ENCODE measurements at regions not wholly inside any gene's neighbourhood (a gene's known extent, or its start where the extent isn't known, plus 50 kb on each side); places are given as distances from the start of the nearest gene placed in this dataset.
"Not testable (repeated sequence)": the region's sequence is repeated elsewhere in the genome, so short reads cannot be mapped to it uniquely, and the experiment has no call there.

- TF ChIP-seq EZH2phosphoT487 (IDR thresholded peaks at IDR 0.05; ENCODE audit: borderline replicate concordance, low read length) (no peak), CTCF (conservative IDR thresholded peaks at IDR 0.05; ENCODE audit: low read depth, low read length) (no peak), EZH2 (IDR thresholded peaks at IDR 0.05; ENCODE audit: low read length, unreplicated experiment) (no peak)
- Histone ChIP-seq H3K4me3 (ENCODE audit: low read length) (no peak overlapping the region), H3K9ac (ENCODE audit: low read length) (no peak overlapping the region), H3K4me1 (ENCODE audit: insufficient read depth, low read length) (no peaks in the 10 kb centered on the region), H3K9me2 (replicated peaks; ENCODE audit: low read length) (no peaks in the 10 kb centered on the region), H3K4me2 (ENCODE audit: low read length) (no peak overlapping the region), H3K27ac (ENCODE audit: low read length) (no peak overlapping the region), H3K79me2 (ENCODE audit: low read length) (no peaks in the 10 kb centered on the region), H3K27me3 (ENCODE audit: low read length) (no peaks in the 10 kb centered on the region), H3K9me3 (ENCODE audit: low read length) (no peaks in the 10 kb centered on the region), H3F3A (ENCODE audit: low read length, unreplicated experiment) (no peaks in the 10 kb centered on the region), H4K20me1 (ENCODE audit: low read length) (no peaks in the 10 kb centered on the region), H3K36me3 (ENCODE audit: low read depth, low read length) (no peaks in the 10 kb centered on the region), H2AFZ (ENCODE audit: low read length) (no peak overlapping the region)
- ATAC-seq = no peak
- no TSS peak for BruUV-seq (replicated peaks)
- no peak for DNase-seq
- intact Hi-C loops (cut with micrococcal nuclease) = no loop called here
- CTCF ChIA-PET = interaction anchor here (0.8 kb wide), 1 partner anchor 357 kb away, joined by 3 read pairs; no protein-coding TSS in a partner anchor
- POLR2A ChIA-PET (ENCODE audit: unreplicated experiment) = no interaction called here
Observed at GRCh38 chr6:5828296-5828695, 178.4 kb downstream of the NRN1 start.

GRCh38 chr6:5827056-5827904, 179.4 kb downstream of the NRN1 start:
- BruUV-seq (replicated peaks) = no TSS peak
- DNase-seq (no peak), ATAC-seq (no peak)
- intact Hi-C loops (cut with micrococcal nuclease) = no loop called here
- Histone ChIP-seq H3K4me2 (ENCODE audit: low read length) (no peak overlapping the region), H3K27me3 (ENCODE audit: low read length) (no peaks in the 10 kb centered on the region), H3K9me3 (ENCODE audit: low read length) (no peaks in the 10 kb centered on the region), H3K9me2 (replicated peaks; ENCODE audit: low read length) (no peaks in the 10 kb centered on the region), H3F3A (ENCODE audit: low read length, unreplicated experiment) (no peaks in the 10 kb centered on the region), H3K27ac (ENCODE audit: low read length) (no peak overlapping the region), H3K79me2 (ENCODE audit: low read length) (no peaks in the 10 kb centered on the region), H2AFZ (ENCODE audit: low read length) (no peak overlapping the region), H3K4me3 (ENCODE audit: low read length) (no peak overlapping the region), H3K36me3 (ENCODE audit: low read depth, low read length) (no peaks in the 10 kb centered on the region), H4K20me1 (ENCODE audit: low read length) (no peaks in the 10 kb centered on the region), H3K4me1 (ENCODE audit: insufficient read depth, low read length) (no peaks in the 10 kb centered on the region), H3K9ac (ENCODE audit: low read length) (no peak overlapping the region)
- no peak for TF ChIP-seq EZH2 (IDR thresholded peaks at IDR 0.05; ENCODE audit: low read length, unreplicated experiment)
- no peak for TF ChIP-seq EZH2phosphoT487 (IDR thresholded peaks at IDR 0.05; ENCODE audit: borderline replicate concordance, low read length)
- TF ChIP-seq CTCF (conservative IDR thresholded peaks at IDR 0.05; ENCODE audit: low read depth, low read length) = no peak
- ChIA-PET CTCF (interaction anchor here (0.8 kb wide), 1 partner anchor 356 kb away, joined by 3 read pairs; no protein-coding TSS in a partner anchor), POLR2A (ENCODE audit: unreplicated experiment) (no interaction called here)

- CTCF ChIA-PET; H4K20me1 ChIP-seq (ENCODE audit: low read length); H3K9me3 ChIP-seq (ENCODE audit: low read length); H3K9ac ChIP-seq (ENCODE audit: low read length); BruUV-seq (replicated peaks); H3K4me3 ChIP-seq (ENCODE audit: low read length); H2AFZ ChIP-seq (ENCODE audit: low read length); intact Hi-C loops (cut with micrococcal nuclease); H3K79me2 ChIP-seq (ENCODE audit: low read length); H3K4me2 ChIP-seq (ENCODE audit: low read length); ATAC-seq; H3K27me3 ChIP-seq (ENCODE audit: low read length); DNase-seq; POLR2A ChIA-PET (ENCODE audit: unreplicated experiment); H3K27ac ChIP-seq (ENCODE audit: low read length); H3K36me3 ChIP-seq (ENCODE audit: low read depth, low read length); H3F3A ChIP-seq (ENCODE audit: low read length, unreplicated experiment); H3K9me2 ChIP-seq (replicated peaks; ENCODE audit: low read length); H3K4me1 ChIP-seq (ENCODE audit: insufficient read depth, low read length): not testable (repeated sequence)
Observed at GRCh38 chr6:5824382-5824983, 182.2 kb downstream of the NRN1 start.
